SK-N-SH treated with all-trans-retinoic acid at 6 μM for 48 hours (cell line): ENCODE measurements at regions not wholly inside any gene's neighbourhood (a gene's known extent, or its start where the extent isn't known, plus 50 kb on each side); places are given as distances from the start of the nearest gene placed in this dataset.
"Not testable (repeated sequence)": the region's sequence is repeated elsewhere in the genome, so short reads cannot be mapped to it uniquely, and the experiment has no call there.

Experiments
- ATAC-seq: fragments of 200-7000 bp; cut with Tn5 transposase; 3 replicates; pipeline ENCODE4 v1.9.1; 2020; ENCODE audit warnings: mild to moderate bottlenecking, moderate library complexity
- CSDC2 ChIP-seq: fragments of 250-450 bp; sonication (Bioruptor Pico); IDR thresholded peaks from 2 replicates; pipeline ENCODE4 v1.5.0; 2020; ENCODE audit warnings: mild to moderate bottlenecking, moderate library complexity
- CSRNP3 ChIP-seq: fragments of 250-450 bp; sonication (Bioruptor Pico); IDR thresholded peaks from 2 replicates; pipeline ENCODE4 v1.5.1; 2021; ENCODE audit warnings: mild to moderate bottlenecking, moderate library complexity
- ISL1 ChIP-seq: fragments of 250-450 bp; sonication (Bioruptor Pico); IDR thresholded peaks from 2 replicates; pipeline ENCODE4 v2.1.2; 2022; ENCODE audit warnings: mild to moderate bottlenecking, moderate library complexity
- OSR1 ChIP-seq: fragments of 250-450 bp; sonication (Bioruptor Pico); IDR thresholded peaks from 2 replicates; pipeline ENCODE4 v1.8.0; 2022; ENCODE audit warnings: moderate library complexity, mild to moderate bottlenecking, inconsistent platforms
- PATZ1 ChIP-seq: fragments of 250-450 bp; sonication (Bioruptor Pico); IDR thresholded peaks from 2 replicates; pipeline ENCODE4 v1.8.0; 2020; ENCODE audit warnings: mild to moderate bottlenecking, moderate library complexity, borderline replicate concordance
- PPARA ChIP-seq: fragments of 250-450 bp; sonication (Bioruptor Pico); IDR thresholded peaks from 2 replicates; pipeline ENCODE4 v1.5.0; 2020; ENCODE audit warnings: mild to moderate bottlenecking, borderline replicate concordance
- RARB ChIP-seq: fragments of 250-450 bp; sonication (Bioruptor Pico); IDR thresholded peaks from 2 replicates; pipeline ENCODE4 v1.8.0; 2021; ENCODE audit warnings: mild to moderate bottlenecking, moderate library complexity
- TSHZ2 ChIP-seq: fragments of 250-450 bp; sonication (Bioruptor Pico); IDR thresholded peaks from 2 replicates; pipeline ENCODE4 v1.5.0; 2020; ENCODE audit warnings: mild to moderate bottlenecking, moderate library complexity
- ZC3H10 ChIP-seq: fragments of 250-450 bp; sonication (Bioruptor Pico); IDR thresholded peaks from 2 replicates; pipeline ENCODE4 v1.5.1; 2021; ENCODE audit warnings: mild to moderate bottlenecking, moderate library complexity
- ZFP3 ChIP-seq: fragments of 250-450 bp; sonication (Bioruptor Pico); IDR thresholded peaks from 2 replicates; pipeline ENCODE4 v1.5.0; 2020; ENCODE audit warnings: mild to moderate bottlenecking, moderate library complexity
- ZNF565 ChIP-seq: fragments of 450-650 bp; formaldehyde crosslinking; conservative IDR thresholded peaks from 2 replicates; pipeline ENCODE4 v1.5.0; 2020; ENCODE audit warnings: low read depth, mild to moderate bottlenecking, moderate library complexity
- ZNF8 ChIP-seq: fragments of 450-650 bp; formaldehyde crosslinking; IDR thresholded peaks from 2 replicates; pipeline ENCODE4 v1.5.0; 2020; ENCODE audit warnings: mild to moderate bottlenecking, moderate library complexity

- ATAC-seq: no peak
- no peak for TF ChIP-seq ZNF565
- no peak for TF ChIP-seq ZFP3 (CRISPR knock-in tag)
- TF ChIP-seq OSR1: no peak
- TF ChIP-seq, all 23 proteins: peak for 0
Measured at GRCh38 chr20:33936656-33937055, 57.1 kb upstream of the RALY start.

GRCh38 chr20:33939031-33939430, 54.7 kb upstream of the RALY start:
- ATAC-seq: not testable (repeated sequence)

- no peak for ATAC-seq
Measured at GRCh38 chr20:33940666-33941065, 53.0 kb upstream of the RALY start.

More at GRCh38 chr20:33940666-33941065, 53.0 kb upstream of the RALY start:
- TF ChIP-seq CSDC2 (CRISPR knock-in tag) (no peak), ZNF8 (CRISPR knock-in tag) (no peak), CSRNP3 (CRISPR knock-in tag) (no peak), TSHZ2 (CRISPR knock-in tag) (no peak), ZFP3 (CRISPR knock-in tag) (no peak), ISL1 (CRISPR knock-in tag) (no peak), RARB (CRISPR knock-in tag) (no peak), PATZ1 (CRISPR knock-in tag) (no peak), ZC3H10 (no peak), PPARA (CRISPR knock-in tag) (no peak)
